ENCODE measurements at regions not wholly inside any gene's neighbourhood (a gene's known extent, or its start where the extent isn't known, plus 50 kb on each side); places are given as distances from the start of the nearest gene placed in this dataset.

GRCh38 chr6:154561750-154562149 is 51.3 kb upstream of the CNKSR3 start:
- no peak for DNase-seq (ENCODE audit: extremely low read depth, low read depth)
- no peak for TF ChIP-seq CTCF (IDR thresholded peaks at IDR 0.05; ENCODE audit: low read depth, low read length, missing control alignments)
- H3K4me3 ChIP-seq (replicated peaks; ENCODE audit: low read depth, low read length) = no peak overlapping the region

GRCh38 chr6:154565331-154565730 is 54.8 kb upstream of the CNKSR3 start:
- H3K4me3 ChIP-seq (replicated peaks; ENCODE audit: low read depth, low read length) = no peak overlapping the region
- DNase-seq (ENCODE audit: extremely low read depth, low read depth) = no peak
- TF ChIP-seq CTCF (IDR thresholded peaks at IDR 0.05; ENCODE audit: low read depth, low read length, missing control alignments) = no peak

GRCh38 chr6:154566866-154567265 is 56.4 kb upstream of the CNKSR3 start:
- no peak overlapping the region for H3K4me3 ChIP-seq (replicated peaks; ENCODE audit: low read depth, low read length)
- no peak for DNase-seq (ENCODE audit: extremely low read depth, low read depth)
- TF ChIP-seq CTCF (IDR thresholded peaks at IDR 0.05; ENCODE audit: low read depth, low read length, missing control alignments) = no peak

GRCh38 chr6:154567695-154568220 is 57.3 kb upstream of the CNKSR3 start:
- no peak overlapping the region for H3K4me3 ChIP-seq (replicated peaks; ENCODE audit: low read depth, low read length)
- no peak for DNase-seq (ENCODE audit: extremely low read depth, low read depth)
- TF ChIP-seq CTCF (IDR thresholded peaks at IDR 0.05; ENCODE audit: low read depth, low read length, missing control alignments) = no peak

GRCh38 chr6:154569156-154569862 is 58.8 kb upstream of the CNKSR3 start:
- no peak for DNase-seq (ENCODE audit: extremely low read depth, low read depth)
- no peak overlapping the region for H3K4me3 ChIP-seq (replicated peaks; ENCODE audit: low read depth, low read length)
- no peak for TF ChIP-seq CTCF (IDR thresholded peaks at IDR 0.05; ENCODE audit: low read depth, low read length, missing control alignments)

- no peak for TF ChIP-seq CTCF (IDR thresholded peaks at IDR 0.05; ENCODE audit: low read depth, low read length, missing control alignments)
- no peak for DNase-seq (ENCODE audit: extremely low read depth, low read depth)
- H3K4me3 ChIP-seq (replicated peaks; ENCODE audit: low read depth, low read length) = no peak overlapping the region
These were observed 60.0 kb upstream of the CNKSR3 start for GRCh38 chr6:154570505-154570904.

GRCh38 chr6:154572556-154572955 is 62.1 kb upstream of the CNKSR3 start:
- TF ChIP-seq CTCF (IDR thresholded peaks at IDR 0.05; ENCODE audit: low read depth, low read length, missing control alignments) = no peak
- no peak for DNase-seq (ENCODE audit: extremely low read depth, low read depth)
- H3K4me3 ChIP-seq (replicated peaks; ENCODE audit: low read depth, low read length) = no peak overlapping the region
